Left ventricle myocardium inferior (tissue), 1 donor: ENCODE measurements at regions not wholly inside any gene's neighbourhood (a gene's known extent, or its start where the extent isn't known, plus 50 kb on each side); places are given as distances from the start of the nearest gene placed in this dataset.

Experiments used
- DNase-seq: peaks from one replicate; pipeline ENCODE4 v3.0.0-alpha.2; 2020
- H3K27ac ChIP-seq: fragments of 200-600 bp; replicated peaks from 2 replicates; pipeline ENCODE4 v1.8.0; 2021
- H3K27me3 ChIP-seq: fragments of 200-600 bp; 2 replicates; pipeline ENCODE4 v1.8.0; 2021; ENCODE audit warnings: low read depth
- H3K36me3 ChIP-seq: fragments of 200-600 bp; 2 replicates; pipeline ENCODE4 v1.8.0; 2021
- H3K4me1 ChIP-seq: fragments of 200-600 bp; 2 replicates; pipeline ENCODE4 v1.8.0; 2021
- H3K4me3 ChIP-seq: fragments of 200-600 bp; 2 replicates; pipeline ENCODE4 v1.8.0; 2021; ENCODE audit warnings: mild to moderate bottlenecking, moderate library complexity
- H3K9me3 ChIP-seq: fragments of 200-600 bp; replicated peaks from 2 replicates; pipeline ENCODE4 v1.8.0; 2021
- intact Hi-C: fragments of 100-400 bp; cut with micrococcal nuclease; formaldehyde crosslinking; loops from one replicate; pipeline ENCODE4 v1.11.0; 2022
- TF ChIP-seq, protein P1 (sequence below): fragments of 200-600 bp; IDR thresholded peaks from 2 replicates; pipeline ENCODE4 v1.8.0; 2021; ENCODE audit warnings: antibody characterized with exemption, mild to moderate bottlenecking, borderline replicate concordance
- donor health status: DM: no; HTN: yes; CAD: no; lungs with severe emphysema.

- H3K36me3 ChIP-seq = no peaks in the 10 kb centered on the region
- H3K4me1 ChIP-seq = peaks cover 4% of the 10 kb centered on the region
- no peak for DNase-seq
- TF ChIP-seq, protein P1, sequence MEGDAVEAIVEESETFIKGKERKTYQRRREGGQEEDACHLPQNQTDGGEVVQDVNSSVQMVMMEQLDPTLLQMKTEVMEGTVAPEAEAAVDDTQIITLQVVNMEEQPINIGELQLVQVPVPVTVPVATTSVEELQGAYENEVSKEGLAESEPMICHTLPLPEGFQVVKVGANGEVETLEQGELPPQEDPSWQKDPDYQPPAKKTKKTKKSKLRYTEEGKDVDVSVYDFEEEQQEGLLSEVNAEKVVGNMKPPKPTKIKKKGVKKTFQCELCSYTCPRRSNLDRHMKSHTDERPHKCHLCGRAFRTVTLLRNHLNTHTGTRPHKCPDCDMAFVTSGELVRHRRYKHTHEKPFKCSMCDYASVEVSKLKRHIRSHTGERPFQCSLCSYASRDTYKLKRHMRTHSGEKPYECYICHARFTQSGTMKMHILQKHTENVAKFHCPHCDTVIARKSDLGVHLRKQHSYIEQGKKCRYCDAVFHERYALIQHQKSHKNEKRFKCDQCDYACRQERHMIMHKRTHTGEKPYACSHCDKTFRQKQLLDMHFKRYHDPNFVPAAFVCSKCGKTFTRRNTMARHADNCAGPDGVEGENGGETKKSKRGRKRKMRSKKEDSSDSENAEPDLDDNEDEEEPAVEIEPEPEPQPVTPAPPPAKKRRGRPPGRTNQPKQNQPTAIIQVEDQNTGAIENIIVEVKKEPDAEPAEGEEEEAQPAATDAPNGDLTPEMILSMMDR = no peak
- no peaks in the 10 kb centered on the region for H3K27me3 ChIP-seq
- intact Hi-C loops = no loop called here
- H3K27ac ChIP-seq = peak overlapping the region; percentile 3
- no peaks in the 10 kb centered on the region for H3K9me3 ChIP-seq
- H3K4me3 ChIP-seq = no peak overlapping the region
Observed at GRCh38 chr6:143569040-143569439, 57.5 kb upstream of the FUCA2 start.

GRCh38 chr6:143564484-143565017 lies 53.0 kb upstream of the FUCA2 start:
- Histone ChIP-seq H3K27ac (peak overlapping the region; percentile 82), H3K9me3 (no peaks in the 10 kb centered on the region), H3K4me3 (no peak overlapping the region), H3K4me1 (peaks cover 12% of the 10 kb centered on the region), H3K36me3 (no peaks in the 10 kb centered on the region), H3K27me3 (no peaks in the 10 kb centered on the region)
- intact Hi-C loops = no loop called here
- peak; percentile 65 for DNase-seq
- TF ChIP-seq, protein P1 = no peak

- Histone ChIP-seq H3K9me3 (no peaks in the 10 kb centered on the region), H3K4me3 (no peak overlapping the region), H3K4me1 (peaks cover 12% of the 10 kb centered on the region), H3K27me3 (no peaks in the 10 kb centered on the region), H3K36me3 (no peaks in the 10 kb centered on the region), H3K27ac (no peak overlapping the region)
- DNase-seq = no peak
- TF ChIP-seq, protein P1 = no peak
- intact Hi-C loops = no loop called here
Observed at GRCh38 chr6:143562143-143562542, 50.6 kb upstream of the FUCA2 start.
